Transverse colon (tissue), 4 donors: ENCODE measurements at regions not wholly inside any gene's neighbourhood (a gene's known extent, or its start where the extent isn't known, plus 50 kb on each side); places are given as distances from the start of the nearest gene placed in this dataset.

Experiments used
- POLR2A ChIP-seq: fragments of 450-650 bp; IDR thresholded peaks from one replicate; pipeline ENCODE4 v1.6.1; 2016; ENCODE audit warnings: antibody characterized with exemption, mild to moderate bottlenecking, moderate library complexity
- POLR2AphosphoS5 ChIP-seq, 3 donors: sonication (generic); formaldehyde crosslinking; IDR thresholded peaks; one replicate each; pipeline ENCODE4 v1.6.1; 2016; ENCODE audit warnings: antibody characterized with exemption in 3 of 3
- TF ChIP-seq, protein P1 (sequence below), 5 experiments: fragments of 200-600 bp in 3 of 5; fragments of 450-650 bp in 2 of 5; sonication (generic) in 3 of 5; IDR thresholded peaks; 1 replicate in 2 of 5; 2 replicates in 3 of 5; pipeline ENCODE4 v1.5.1; 2016 to 2017; ENCODE audit warnings: antibody characterized with exemption in 5 of 5, inconsistent platforms in 3 of 5, mild to moderate bottlenecking in 2 of 5, moderate library complexity in 1 of 5

DNA sequence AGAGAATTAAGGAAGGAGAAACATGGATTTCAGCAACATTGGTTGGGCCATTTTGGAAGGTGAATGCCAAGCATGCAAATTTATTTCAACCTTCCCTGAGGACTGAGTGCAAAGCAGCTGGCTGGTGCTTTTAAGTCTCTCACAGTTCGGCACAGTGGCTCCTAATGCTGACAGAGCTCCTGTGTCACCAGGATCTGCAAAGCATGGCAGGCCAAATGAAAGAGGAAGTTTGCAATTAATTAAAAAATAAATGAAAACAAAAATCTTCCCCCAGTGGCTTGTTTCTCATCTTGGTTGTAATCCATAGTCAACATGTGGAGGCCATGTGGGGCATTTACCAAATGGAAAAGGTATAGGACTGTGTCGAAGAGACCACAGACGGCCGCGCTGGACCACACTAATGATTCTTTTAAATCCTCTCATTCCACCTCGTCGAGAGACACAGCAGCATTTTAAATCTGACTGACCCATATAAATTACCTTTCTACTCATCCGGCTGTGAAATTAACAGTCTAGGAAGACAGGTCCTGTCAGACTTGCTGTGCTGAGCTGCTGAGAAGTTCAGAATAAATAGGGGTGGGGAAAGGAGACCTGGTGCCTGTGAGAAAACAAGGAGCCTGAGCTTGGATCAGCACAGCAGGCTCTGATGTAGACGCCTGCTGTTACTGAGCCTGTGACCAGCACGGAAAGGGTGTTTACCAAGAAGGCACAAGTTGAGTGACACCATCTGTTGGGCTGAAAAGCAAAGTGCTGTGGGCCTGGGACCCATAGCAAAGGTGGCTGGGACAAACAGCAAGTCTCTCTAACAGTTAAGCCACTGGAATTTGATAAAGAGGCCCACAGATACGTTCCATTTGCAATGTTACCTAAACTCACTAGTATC is 136.0 kb upstream of the COL1A2 start:
- TF ChIP-seq, protein P1, sequence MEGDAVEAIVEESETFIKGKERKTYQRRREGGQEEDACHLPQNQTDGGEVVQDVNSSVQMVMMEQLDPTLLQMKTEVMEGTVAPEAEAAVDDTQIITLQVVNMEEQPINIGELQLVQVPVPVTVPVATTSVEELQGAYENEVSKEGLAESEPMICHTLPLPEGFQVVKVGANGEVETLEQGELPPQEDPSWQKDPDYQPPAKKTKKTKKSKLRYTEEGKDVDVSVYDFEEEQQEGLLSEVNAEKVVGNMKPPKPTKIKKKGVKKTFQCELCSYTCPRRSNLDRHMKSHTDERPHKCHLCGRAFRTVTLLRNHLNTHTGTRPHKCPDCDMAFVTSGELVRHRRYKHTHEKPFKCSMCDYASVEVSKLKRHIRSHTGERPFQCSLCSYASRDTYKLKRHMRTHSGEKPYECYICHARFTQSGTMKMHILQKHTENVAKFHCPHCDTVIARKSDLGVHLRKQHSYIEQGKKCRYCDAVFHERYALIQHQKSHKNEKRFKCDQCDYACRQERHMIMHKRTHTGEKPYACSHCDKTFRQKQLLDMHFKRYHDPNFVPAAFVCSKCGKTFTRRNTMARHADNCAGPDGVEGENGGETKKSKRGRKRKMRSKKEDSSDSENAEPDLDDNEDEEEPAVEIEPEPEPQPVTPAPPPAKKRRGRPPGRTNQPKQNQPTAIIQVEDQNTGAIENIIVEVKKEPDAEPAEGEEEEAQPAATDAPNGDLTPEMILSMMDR (IDR thresholded peaks at IDR 0.05) = no peak
- TF ChIP-seq POLR2AphosphoS5 (IDR thresholded peaks at IDR 0.05) = no peak
- TF ChIP-seq POLR2A = no peak
